ENCODE measurements at regions not wholly inside any gene's neighbourhood (a gene's known extent, or its start where the extent isn't known, plus 50 kb on each side); places are given as distances from the start of the nearest gene placed in this dataset.

DNA sequence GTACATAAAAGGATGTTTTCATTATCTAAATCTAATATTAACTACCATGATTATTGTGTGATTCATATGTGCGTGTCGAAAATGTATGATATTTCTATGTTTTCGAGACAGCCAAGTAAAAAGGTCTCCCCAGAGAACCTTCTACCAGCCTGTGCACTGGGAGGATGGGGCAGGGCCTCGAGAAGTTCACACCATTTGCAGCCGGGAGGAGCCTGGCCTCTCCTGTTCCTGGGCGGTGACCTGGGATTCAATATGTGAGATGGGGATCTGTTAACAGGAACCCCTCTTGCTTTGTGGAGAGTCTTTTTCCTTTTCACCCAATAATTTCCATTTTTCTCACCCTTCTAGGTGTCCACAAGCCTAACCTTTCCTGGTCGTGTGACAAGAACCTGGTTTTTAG, 189.3 kb downstream of the IPO8 start:
- POLR2A ChIA-PET: no interaction called here
- no peak overlapping the region for H3K4me2 ChIP-seq
- H3K9me3 ChIP-seq: no peaks in the 10 kb centered on the region
- no peak overlapping the region for H3K27ac ChIP-seq
- DNase-seq (ENCODE audit: low read depth in 1 of 2, low spot score in 1 of 2) (no peak), FAIRE-seq (no peak), ATAC-seq (no peak)
- no peak for TF ChIP-seq FOSL2 (IDR thresholded peaks at IDR 0.05)
- TF ChIP-seq FOSL2 (CRISPR knock-in tag; IDR thresholded peaks at IDR 0.05): no peak
- no peak for TF ChIP-seq CHD4 (IDR thresholded peaks at IDR 0.05; ENCODE audit: borderline replicate concordance)
- TF ChIP-seq ZSCAN20 (CRISPR knock-in tag; IDR thresholded peaks at IDR 0.05): no peak
- TF ChIP-seq EHF (CRISPR knock-in tag; IDR thresholded peaks at IDR 0.05): no peak
- TF ChIP-seq MAX (IDR thresholded peaks at IDR 0.05): no peak
- TF ChIP-seq GATA3 (IDR thresholded peaks at IDR 0.05; ENCODE audit: borderline replicate concordance): no peak
- no peak for TF ChIP-seq NFE2L2 (conservative IDR thresholded peaks at IDR 0.05; ENCODE audit: low read length)
- H3K4me1 ChIP-seq: no peaks in the 10 kb centered on the region
- WGBS (ENCODE audit: missing lambda C conversion rate): 36% methylated on average over 7 of the region's 7 CpGs
- no peak overlapping the region for H3K4me3 ChIP-seq
- CTCF ChIA-PET: no interaction called here

DNA sequence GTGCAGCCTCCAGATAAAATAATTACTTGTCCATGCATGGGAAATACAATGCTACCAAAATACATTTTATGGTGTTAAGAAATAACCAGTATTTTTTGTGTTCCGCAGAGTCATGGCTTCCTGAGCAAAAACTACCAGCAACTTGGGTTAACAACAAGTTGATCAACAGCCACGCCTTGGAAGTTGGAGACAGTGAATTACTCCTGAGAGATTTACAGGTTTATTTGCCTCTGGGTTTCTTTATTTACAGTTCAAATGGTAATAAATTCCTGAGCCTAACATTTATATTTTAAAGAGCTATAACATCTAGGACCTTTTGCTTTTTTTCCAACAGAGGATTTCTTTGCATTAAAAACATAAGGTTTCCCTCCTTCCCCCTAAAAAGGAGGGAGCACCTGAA, 194.0 kb downstream of the IPO8 start:
- Histone ChIP-seq H3K4me1 (no peaks in the 10 kb centered on the region), H3K4me2 (no peak overlapping the region), H3K4me3 (no peak overlapping the region), H3K9me3 (no peaks in the 10 kb centered on the region), H3K27ac (no peak overlapping the region)
- DNase-seq (ENCODE audit: low read depth in 1 of 2, low spot score in 1 of 2) (no peak), ATAC-seq (no peak), FAIRE-seq (no peak)
- 30% methylated on average over 2 of the region's 2 CpGs for WGBS (ENCODE audit: missing lambda C conversion rate)
- TF ChIP-seq CHD2 (IDR thresholded peaks at IDR 0.05; ENCODE audit: low read length, partially characterized antibody): no peak
- TF ChIP-seq EHMT2 (IDR thresholded peaks at IDR 0.05; ENCODE audit: low read depth): no peak
- TF ChIP-seq ZC3H11A (IDR thresholded peaks at IDR 0.05): no peak
- TF ChIP-seq KDM1A (IDR thresholded peaks at IDR 0.05; ENCODE audit: low read depth): no peak
- TF ChIP-seq ZSCAN20 (CRISPR knock-in tag; IDR thresholded peaks at IDR 0.05): no peak
- TF ChIP-seq, protein P1, sequence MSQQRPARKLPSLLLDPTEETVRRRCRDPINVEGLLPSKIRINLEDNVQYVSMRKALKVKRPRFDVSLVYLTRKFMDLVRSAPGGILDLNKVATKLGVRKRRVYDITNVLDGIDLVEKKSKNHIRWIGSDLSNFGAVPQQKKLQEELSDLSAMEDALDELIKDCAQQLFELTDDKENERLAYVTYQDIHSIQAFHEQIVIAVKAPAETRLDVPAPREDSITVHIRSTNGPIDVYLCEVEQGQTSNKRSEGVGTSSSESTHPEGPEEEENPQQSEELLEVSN (IDR thresholded peaks at IDR 0.05; ENCODE audit: borderline replicate concordance, low read depth): no peak
- no peak for TF ChIP-seq HOXB13 (CRISPR knock-in tag; IDR thresholded peaks at IDR 0.05; ENCODE audit: low read depth)
- no peak for TF ChIP-seq NPAS2 (CRISPR knock-in tag; IDR thresholded peaks at IDR 0.05; ENCODE audit: borderline replicate concordance)
- TF ChIP-seq RARB (CRISPR knock-in tag; IDR thresholded peaks at IDR 0.05): no peak
- TF ChIP-seq CHD4 (IDR thresholded peaks at IDR 0.05; ENCODE audit: borderline replicate concordance): no peak
- TF ChIP-seq GATA3 (IDR thresholded peaks at IDR 0.05; ENCODE audit: borderline replicate concordance): no peak
- TF ChIP-seq CBX8 (IDR thresholded peaks at IDR 0.05): no peak
- TF ChIP-seq HDAC2 (IDR thresholded peaks at IDR 0.05): no peak
- TF ChIP-seq JUNB (IDR thresholded peaks at IDR 0.05): no peak
- no peak for TF ChIP-seq SMC3 (IDR thresholded peaks at IDR 0.05)
- no peak for TF ChIP-seq ESRRA (IDR thresholded peaks at IDR 0.05; ENCODE audit: borderline replicate concordance, low read length)
- TF ChIP-seq, protein P2, sequence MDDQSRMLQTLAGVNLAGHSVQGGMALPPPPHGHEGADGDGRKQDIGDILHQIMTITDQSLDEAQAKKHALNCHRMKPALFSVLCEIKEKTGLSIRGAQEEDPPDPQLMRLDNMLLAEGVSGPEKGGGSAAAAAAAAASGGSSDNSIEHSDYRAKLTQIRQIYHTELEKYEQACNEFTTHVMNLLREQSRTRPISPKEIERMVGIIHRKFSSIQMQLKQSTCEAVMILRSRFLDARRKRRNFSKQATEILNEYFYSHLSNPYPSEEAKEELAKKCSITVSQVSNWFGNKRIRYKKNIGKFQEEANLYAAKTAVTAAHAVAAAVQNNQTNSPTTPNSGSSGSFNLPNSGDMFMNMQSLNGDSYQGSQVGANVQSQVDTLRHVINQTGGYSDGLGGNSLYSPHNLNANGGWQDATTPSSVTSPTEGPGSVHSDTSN (IDR thresholded peaks at IDR 0.05): no peak
- TF ChIP-seq POLR2A (IDR thresholded peaks at IDR 0.05; ENCODE audit: low read length): no peak
- no peak for TF ChIP-seq HOXB5 (CRISPR knock-in tag; IDR thresholded peaks at IDR 0.05)
- POLR2A ChIA-PET: no interaction called here
- CTCF ChIA-PET: interaction anchor here (0.9 kb wide), 1 partner anchor 15 kb away, joined by 3 read pairs; no protein-coding TSS in a partner anchor

GRCh38 chr12:30500532-30500931, 195.1 kb downstream of the IPO8 start:
- DNase-seq (ENCODE audit: low read depth in 1 of 2, low spot score in 1 of 2) (no peak), FAIRE-seq (no peak), ATAC-seq (no peak)
- CTCF ChIA-PET: no interaction called here
- no peak overlapping the region for H3K4me2 ChIP-seq
- 21% methylated on average over 4 of the region's 4 CpGs for WGBS (ENCODE audit: missing lambda C conversion rate)
- no peak overlapping the region for H3K4me3 ChIP-seq
- no peak overlapping the region for H3K27ac ChIP-seq
- no peaks in the 10 kb centered on the region for H3K4me1 ChIP-seq
- no peaks in the 10 kb centered on the region for H3K9me3 ChIP-seq
- POLR2A ChIA-PET: no interaction called here
- no peak for TF ChIP-seq PHF8 (IDR thresholded peaks at IDR 0.05; ENCODE audit: borderline replicate concordance, low read depth)
- no peak for TF ChIP-seq CHD4 (IDR thresholded peaks at IDR 0.05; ENCODE audit: borderline replicate concordance)
- no peak for TF ChIP-seq HOXB5 (CRISPR knock-in tag; IDR thresholded peaks at IDR 0.05)
- TF ChIP-seq MYC (IDR thresholded peaks at IDR 0.05; ENCODE audit: borderline replicate concordance, low read length): no peak
- TF ChIP-seq KDM1A (IDR thresholded peaks at IDR 0.05; ENCODE audit: low read depth): no peak

Data from A549 (cell line).